GM12878 (cell line): ENCODE measurements at regions not wholly inside any gene's neighbourhood (a gene's known extent, or its start where the extent isn't known, plus 50 kb on each side); places are given as distances from the start of the nearest gene placed in this dataset.
A peak's percentile ranks its signal among the peaks of the same experiment; 100 is the strongest.

Source experiments
- ATAC-seq: fragments of 200-7000 bp; cut with Tn5 transposase; 3 replicates; pipeline ENCODE4 v1.9.1; 2020; ENCODE audit warnings: mild to moderate bottlenecking, moderate library complexity
- BruUV-seq: library from RNA; stranded (reverse); fragments of 400-500 nt; replicated peaks from 2 replicates; lab custom pipeline; 2021; lab: Mats Ljungman, UMichigan
- CTCF ChIA-PET: fragments of 300-600 bp; sonication (Branson Sonifier 250); formaldehyde crosslinking; extraction: SDS; loops from one replicate; lab custom pipeline; 2021; ENCODE audit warnings: inconsistent platforms; lab: Yijun Ruan, JAX
- POLR2A ChIA-PET: fragments of 350-600 bp; formaldehyde crosslinking; extraction: SDS; loops from one replicate; lab custom pipeline; 2021; ENCODE audit warnings: inconsistent platforms; lab: Charles Lee
- RAD21 ChIA-PET: fragments of 300-600 bp; sonication (Branson Sonifier 250); formaldehyde crosslinking; loops from one replicate; lab custom pipeline; 2023; ENCODE audit warnings: antibody characterized with exemption; ENCODE audit not compliant: unreplicated experiment; lab: Charles Lee
- SMC1A ChIA-PET: fragments of 300-600 bp; sonication (Branson Sonifier 250); formaldehyde crosslinking; loops from one replicate; lab custom pipeline; 2023; ENCODE audit not compliant: unreplicated experiment, uncharacterized antibody; lab: Charles Lee
- DNase-seq: peaks from one replicate; pipeline ENCODE4 v3.0.0-alpha.2; 2011; ENCODE audit warnings: low read depth, low spot score
- FAIRE-seq: peaks from 3 replicates; lab custom pipeline; 2011; peaks lifted over from hg19 to GRCh38; lab: Jason Lieb, UNC
- H2AFZ ChIP-seq: 2 replicates; pipeline ENCODE4 v1.6.0; 2011; ENCODE audit warnings: low read depth, low read length, control low read depth; ENCODE audit not compliant: control insufficient read depth
- H3K27ac ChIP-seq: 2 replicates; pipeline ENCODE4 v1.5.1; 2011; ENCODE audit warnings: control low read depth; ENCODE audit not compliant: control insufficient read depth, insufficient read depth
- H3K27me3 ChIP-seq, 2 experiments: replicated peaks in 1 of 2; 2 replicates each; pipeline versions ENCODE4 v1.6.0 to v1.6.1; 2011; ENCODE audit warnings: low read length in 1 of 2; ENCODE audit not compliant: control insufficient read depth in 2 of 2, insufficient read depth in 2 of 2
- H3K36me3 ChIP-seq, 2 experiments: 2 replicates each; pipeline ENCODE4 v1.5.1; 2011; ENCODE audit warnings: low read length in 1 of 2; ENCODE audit not compliant: control insufficient read depth in 2 of 2, insufficient read depth in 2 of 2
- H3K4me1 ChIP-seq: 2 replicates; pipeline ENCODE4 v1.6.1; 2011; ENCODE audit warnings: mild to moderate bottlenecking, low read length, moderate library complexity, mixed read lengths; ENCODE audit not compliant: control insufficient read depth, insufficient read depth
- H3K4me2 ChIP-seq: 2 replicates; pipeline ENCODE4 v1.6.0; 2011; ENCODE audit warnings: control low read depth; ENCODE audit not compliant: control insufficient read depth, insufficient read depth
- H3K4me3 ChIP-seq: fragments of 200-600 bp; sonication (generic); 2 replicates; pipeline ENCODE4 v1.5.1; 2016
- H3K79me2 ChIP-seq: 2 replicates; pipeline ENCODE4 v1.6.0; 2011; ENCODE audit warnings: low read length; ENCODE audit not compliant: control insufficient read depth, insufficient read depth
- H3K9ac ChIP-seq: 2 replicates; pipeline ENCODE4 v1.8.0; 2011; ENCODE audit warnings: low read length, control low read depth, mixed read lengths; ENCODE audit not compliant: control insufficient read depth, insufficient read depth
- H3K9me3 ChIP-seq: replicated peaks from 3 replicates; pipeline ENCODE4 v1.5.1; 2011; ENCODE audit warnings: mild to moderate bottlenecking, low read length; ENCODE audit not compliant: control insufficient read depth, insufficient read depth
- H4K20me1 ChIP-seq: 2 replicates; pipeline ENCODE4 v1.6.0; 2011; ENCODE audit not compliant: control insufficient read depth, insufficient read depth
- ATF7 ChIP-seq: fragments of 450-650 bp; IDR thresholded peaks from 2 replicates; pipeline ENCODE4 v1.6.1; 2016; ENCODE audit warnings: low read depth, mild to moderate bottlenecking
- BRCA1 ChIP-seq: IDR thresholded peaks from 2 replicates; pipeline ENCODE4 v1.6.1; 2011; ENCODE audit warnings: low read depth, low read length, improper control_type of control experiment
- CTCF ChIP-seq, 3 experiments: IDR thresholded peaks in 2 of 3; conservative IDR thresholded peaks in 1 of 3; 2 replicates each; pipeline ENCODE4 v1.5.1; 2011; ENCODE audit warnings: low read depth in 3 of 3, low read length in 3 of 3, mild to moderate bottlenecking in 3 of 3, control low read depth in 2 of 3, moderate library complexity in 2 of 3, inconsistent platforms in 1 of 3, mixed read lengths in 1 of 3; ENCODE audit not compliant: control insufficient read depth in 2 of 3, insufficient read depth in 1 of 3; ENCODE audit errors: extremely low read depth in 1 of 3
- FOS ChIP-seq: IDR thresholded peaks from 3 replicates; pipeline ENCODE4 v1.6.1; 2011; ENCODE audit warnings: borderline replicate concordance; ENCODE audit not compliant: insufficient read length; ENCODE audit errors: extremely low read depth
- RAD21 ChIP-seq: IDR thresholded peaks from 2 replicates; pipeline ENCODE4 v1.6.1; 2011; ENCODE audit warnings: mild to moderate bottlenecking, low read depth, low read length, moderate library complexity; ENCODE audit not compliant: insufficient read depth
- SMC3 ChIP-seq: IDR thresholded peaks from 2 replicates; pipeline ENCODE4 v1.6.1; 2011; ENCODE audit warnings: low read length, improper control_type of control experiment, borderline replicate concordance
- WGBS: methylation state at CpG from one replicate; pipeline ENCODE4 v1.1.6; 2016; ENCODE audit warnings: low lambda C conversion rate; ENCODE audit not compliant: insufficient replicate concordance, insufficient coverage; ENCODE audit errors: missing lambda C conversion rate; 5-methylcytosine and 5-hydroxymethylcytosine counted together
- in situ Hi-C: fragments of 300-500 bp; cut with MboI; formaldehyde crosslinking; loops from 9 replicates; pipeline ENCODE4 v1.14.3; 2018; ENCODE audit warnings: mixed read lengths
- intact Hi-C: fragments of 100-400 bp; cut with micrococcal nuclease; formaldehyde crosslinking; loops from one replicate; pipeline ENCODE4 v1.14.2; 2022; ENCODE audit not compliant: unreplicated experiment

GRCh38 chrX:139126493-139126892 is 404.0 kb upstream of the F9 start:
- H4K20me1 ChIP-seq = no peaks in the 10 kb centered on the region
- H3K9ac ChIP-seq = no peak overlapping the region
- CTCF ChIA-PET = interaction anchor here (1.5 to 1.6 kb wide), 2 partner anchors 10 to 433 kb away, joined by 5 to 6 read pairs; no protein-coding TSS in a partner anchor
- no peaks in the 10 kb centered on the region for H3K27me3 ChIP-seq
- DNase-seq = no peak
- ATAC-seq = peak; percentile 89
- intact Hi-C loops (loop anchor here (10.0 kb wide), 1 partner anchor 848 kb away; no protein-coding TSS in a partner anchor), in situ Hi-C loops (no loop called here)
- peak; percentile 45 to 56 (median 54); a peak in 5 of 6 replicates for TF ChIP-seq CTCF (IDR thresholded peaks at IDR 0.05 in 2 of 3, conservative IDR thresholded peaks at IDR 0.05 in 1 of 3; ENCODE audit: control insufficient read depth in 2 of 3, extremely low read depth in 1 of 3, insufficient read depth in 1 of 3, low read depth in 3 of 3, low read length in 3 of 3)
- TF ChIP-seq SMC3 = peak; percentile 38; the same call in 1 of the 2 replicates
- TF ChIP-seq FOS = no peak
- TF ChIP-seq ATF7 = 0 out of 2 replicates have a peak, but pooled peaks have one; percentile 11
- TF ChIP-seq BRCA1 = no peak
- TF ChIP-seq RAD21 = peak; percentile 66
- no peaks in the 10 kb centered on the region for H3K36me3 ChIP-seq
- H3K9me3 ChIP-seq = no peaks in the 10 kb centered on the region
- no peak overlapping the region for H3K4me2 ChIP-seq
- 0% methylated on average over 2 of the region's 2 CpGs for WGBS
- H3K79me2 ChIP-seq = no peaks in the 10 kb centered on the region
- BruUV-seq = no TSS peak
- SMC1A ChIA-PET = interaction anchor here (0.6 kb wide), 1 partner anchor 223 kb away, joined by 3 read pairs; no protein-coding TSS in a partner anchor
- no peak overlapping the region for H3K4me3 ChIP-seq
- H3K4me1 ChIP-seq = no peaks in the 10 kb centered on the region
- POLR2A ChIA-PET = no interaction called here
- FAIRE-seq = no peak
- H2AFZ ChIP-seq = no peak overlapping the region
- RAD21 ChIA-PET = no interaction called here
- H3K27ac ChIP-seq = no peak overlapping the region
